Common myeloid progenitor, CD34-positive (primary cell): ENCODE measurements at regions not wholly inside any gene's neighbourhood (a gene's known extent, or its start where the extent isn't known, plus 50 kb on each side); places are given as distances from the start of the nearest gene placed in this dataset.

Experiments
- CTCF ChIA-PET: fragments of 350-600 bp; sonication (Branson Sonifier 250); formaldehyde crosslinking; loops from one replicate; lab custom pipeline; 2021; ENCODE audit warnings: antibody characterized with exemption; lab: Charles Lee
- POLR2A ChIA-PET: fragments of 350-600 bp; sonication (Branson Sonifier 250); formaldehyde crosslinking; loops from one replicate; lab custom pipeline; 2021; ENCODE audit warnings: antibody characterized with exemption; lab: Charles Lee
- DNase-seq, 3 donors: peaks; one replicate each; pipeline versions ENCODE4 v3.0.0 to v3.0.0-alpha.2; 2013
- H3K27ac ChIP-seq, 2 experiments: 1 replicate in 1 of 2; 2 replicates in 1 of 2; pipeline ENCODE4 v1.7.0; 2013; ENCODE audit warnings: inconsistent platforms in 2 of 2, low read length in 2 of 2, mild to moderate bottlenecking in 2 of 2, low read depth in 1 of 2, moderate library complexity in 1 of 2; ENCODE audit not compliant: severe bottlenecking in 2 of 2, insufficient read depth in 1 of 2, poor library complexity in 1 of 2
- H3K27me3 ChIP-seq, 5 experiments: replicated peaks in 2 of 5; 1 replicate in 3 of 5; 2 replicates in 2 of 5; pipeline versions ENCODE4 v1.6.1 to v1.7.0; 2013; ENCODE audit warnings: low read length in 4 of 5, mild to moderate bottlenecking in 2 of 5, moderate library complexity in 2 of 5, inconsistent platforms in 1 of 5; ENCODE audit not compliant: insufficient read depth in 5 of 5, control insufficient read depth in 4 of 5
- H3K36me3 ChIP-seq, 4 experiments: 1 replicate in 2 of 4; 2 replicates in 2 of 4; pipeline versions ENCODE4 v1.6.1 to v1.7.0; 2013; ENCODE audit warnings: low read length in 3 of 4, control low read depth in 1 of 4, mild to moderate bottlenecking in 1 of 4; ENCODE audit not compliant: control insufficient read depth in 4 of 4, insufficient read depth in 4 of 4
- H3K4me1 ChIP-seq, 4 experiments: 1 replicate in 3 of 4; 2 replicates in 1 of 4; pipeline versions ENCODE4 v1.6.1 to v1.7.1; 2013; ENCODE audit warnings: low read length in 3 of 4, mild to moderate bottlenecking in 3 of 4, control low read depth in 1 of 4, inconsistent platforms in 1 of 4, moderate library complexity in 1 of 4; ENCODE audit not compliant: control insufficient read depth in 4 of 4, insufficient read depth in 4 of 4; ENCODE audit errors: control extremely low read depth in 1 of 4
- H3K4me3 ChIP-seq, 7 experiments: 1 replicate in 4 of 7; 2 replicates in 3 of 7; pipeline versions ENCODE4 v1.5.1 to v1.7.0; 2013; ENCODE audit warnings: mild to moderate bottlenecking in 7 of 7, low read length in 6 of 7, moderate library complexity in 6 of 7, inconsistent platforms in 2 of 7, low read depth in 2 of 7, control low read depth in 1 of 7; ENCODE audit not compliant: insufficient read depth in 4 of 7, control insufficient read depth in 1 of 7; ENCODE audit errors: extremely low read depth in 1 of 7
- H3K9me3 ChIP-seq, 5 experiments: 1 replicate in 4 of 5; 2 replicates in 1 of 5; pipeline versions ENCODE4 v1.6.1 to v1.7.1; 2013; ENCODE audit warnings: low read length in 4 of 5, mild to moderate bottlenecking in 2 of 5, inconsistent platforms in 1 of 5, low read depth in 1 of 5, moderate library complexity in 1 of 5; ENCODE audit not compliant: control insufficient read depth in 4 of 5, insufficient read depth in 2 of 5; ENCODE audit errors: control extremely low read depth in 1 of 5
- WGBS: methylation state at CpG from one replicate; pipeline ENCODE4 v1.1.5; 2013; ENCODE audit not compliant: insufficient coverage; 5-methylcytosine and 5-hydroxymethylcytosine counted together

- Histone ChIP-seq H3K4me3 (no peak overlapping the region), H3K36me3 (no peaks in the 10 kb centered on the region), H3K27ac (no peak overlapping the region), H3K27me3 (no peaks in the 10 kb centered on the region), H3K9me3 (no peaks in the 10 kb centered on the region), H3K4me1 (peaks cover 2 to 18% (median 14%) of the 10 kb centered on the region in 4 experiments)
- POLR2A ChIA-PET, result no interaction called here
- no peak for DNase-seq
- WGBS, result no CpG with 5 or more reads among the region's 1 CpG
- CTCF ChIA-PET, result no interaction called here
Measured at GRCh38 chr11:129283141-129283540, 91.0 kb upstream of the ARHGAP32 start.

DNA sequence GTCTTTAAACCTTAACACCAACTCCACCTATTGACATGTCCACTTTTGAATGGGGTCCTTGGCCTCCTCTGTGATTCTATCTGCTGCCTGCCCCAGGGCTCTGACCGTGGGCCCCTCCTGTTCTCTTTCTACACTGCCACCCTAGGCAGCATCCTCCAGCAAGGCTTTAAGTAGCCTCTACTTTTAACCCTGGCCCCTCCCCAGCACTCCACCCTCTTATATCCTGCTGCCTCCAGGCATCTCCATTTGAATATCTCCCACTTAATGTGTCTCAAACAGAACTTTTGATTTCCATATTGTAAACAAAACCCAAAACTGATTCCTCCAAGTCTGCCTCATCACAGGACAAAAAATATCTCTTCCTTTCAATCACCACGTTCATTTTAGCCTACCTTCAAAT is 90.5 kb upstream of the ARHGAP32 start:
- Histone ChIP-seq H3K27me3 (peaks cover 0 to under 1% (median 0%) of the 10 kb centered on the region in 5 experiments), H3K27ac (no peak overlapping the region), H3K4me1 (peaks cover 3 to 20% (median 16%) of the 10 kb centered on the region in 4 experiments), H3K36me3 (no peaks in the 10 kb centered on the region), H3K9me3 (no peaks in the 10 kb centered on the region), H3K4me3 (no peak overlapping the region)
- no peak for DNase-seq
- POLR2A ChIA-PET, result no interaction called here
- WGBS, result 95% methylated on average over 2 of the region's 2 CpGs
- CTCF ChIA-PET, result no interaction called here

GRCh38 chr11:129281471-129282415 is 89.6 kb upstream of the ARHGAP32 start:
- POLR2A ChIA-PET, result no interaction called here
- 97% methylated on average over 10 of the region's 11 CpGs for WGBS
- Histone ChIP-seq H3K27ac (no peak overlapping the region), H3K36me3 (no peaks in the 10 kb centered on the region), H3K4me3 (no peak overlapping the region), H3K27me3 (peaks cover 0 to 6% (median 0%) of the 10 kb centered on the region in 5 experiments), H3K4me1 (peaks cover 3 to 21% (median 17%) of the 10 kb centered on the region in 4 experiments), H3K9me3 (no peaks in the 10 kb centered on the region)
- DNase-seq, result no peak
- CTCF ChIA-PET, result no interaction called here

DNA sequence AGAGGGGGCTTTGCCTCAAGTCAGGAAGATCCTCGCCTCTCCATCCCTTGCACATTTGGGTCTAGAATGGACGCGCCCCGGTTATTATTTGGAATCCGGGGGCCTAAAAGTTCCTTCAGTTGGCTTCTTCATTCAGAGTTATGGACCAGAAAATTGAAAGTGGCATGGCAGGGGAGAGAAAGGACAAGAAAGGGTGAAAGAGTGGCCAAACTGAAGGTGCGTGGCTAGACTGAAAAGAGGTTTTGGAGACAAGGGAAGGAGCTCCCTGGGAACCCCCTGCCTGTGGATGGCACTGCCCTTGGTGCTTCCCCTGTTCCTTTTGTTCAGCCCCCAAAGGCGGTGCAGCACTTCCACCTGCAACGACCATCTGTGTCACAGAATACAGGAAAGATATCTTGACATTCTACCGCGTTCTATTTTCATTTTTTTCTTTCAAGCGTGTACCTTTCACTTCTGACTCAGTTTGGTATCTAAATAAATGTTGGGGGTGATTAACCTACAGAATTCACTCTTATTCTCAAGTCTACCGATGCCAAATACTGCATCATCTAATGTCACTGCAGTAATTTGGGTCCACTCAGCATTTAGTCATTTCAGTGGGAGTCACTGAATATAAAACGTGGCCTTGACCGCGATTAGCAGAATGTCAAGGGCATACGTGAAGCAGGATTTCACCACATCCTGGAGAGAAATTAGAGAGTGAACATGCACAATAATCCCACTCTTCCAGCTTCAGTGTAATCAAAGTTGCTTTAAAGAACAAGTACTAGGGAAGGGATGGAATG is 88.1 kb upstream of the ARHGAP32 start:
- 18% methylated on average over 10 of the region's 16 CpGs for WGBS
- CTCF ChIA-PET, result no interaction called here
- POLR2A ChIA-PET, result interaction anchor here (0.8 kb wide), 1 partner anchor 19 kb away, joined by 3 read pairs; no protein-coding TSS in a partner anchor
- peak overlapping the region; percentile 63 to 85 (median 73) for H3K4me3 ChIP-seq
- no peak overlapping the region for H3K27ac ChIP-seq
- DNase-seq, result peak; percentile 14 to 76 (median 75)
- no peaks in the 10 kb centered on the region for H3K36me3 ChIP-seq
- peaks cover 0 to 6% (median 0%) of the 10 kb centered on the region in 5 experiments for H3K27me3 ChIP-seq
- H3K4me1 ChIP-seq, result peaks cover 3 to 21% (median 17%) of the 10 kb centered on the region in 4 experiments
- H3K9me3 ChIP-seq, result no peaks in the 10 kb centered on the region

GRCh38 chr11:129279326-129280026 is 87.4 kb upstream of the ARHGAP32 start:
- ChIA-PET POLR2A (interaction anchor here (0.8 kb wide), 1 partner anchor 18 kb away, joined by 3 read pairs; no protein-coding TSS in a partner anchor), CTCF (no interaction called here)
- H3K4me3 ChIP-seq, result peak overlapping the region; percentile 63 to 85 (median 73)
- H3K4me1 ChIP-seq, result peaks cover 3 to 21% (median 17%) of the 10 kb centered on the region in 4 experiments
- H3K36me3 ChIP-seq, result no peaks in the 10 kb centered on the region
- peaks cover 0 to 6% (median 0%) of the 10 kb centered on the region in 5 experiments for H3K27me3 ChIP-seq
- H3K9me3 ChIP-seq, result no peaks in the 10 kb centered on the region
- DNase-seq, result peak; percentile 74 to 90 (median 90)
- under 1% methylated on average over 44 of the region's 103 CpGs for WGBS
- H3K27ac ChIP-seq, result no peak overlapping the region

DNA sequence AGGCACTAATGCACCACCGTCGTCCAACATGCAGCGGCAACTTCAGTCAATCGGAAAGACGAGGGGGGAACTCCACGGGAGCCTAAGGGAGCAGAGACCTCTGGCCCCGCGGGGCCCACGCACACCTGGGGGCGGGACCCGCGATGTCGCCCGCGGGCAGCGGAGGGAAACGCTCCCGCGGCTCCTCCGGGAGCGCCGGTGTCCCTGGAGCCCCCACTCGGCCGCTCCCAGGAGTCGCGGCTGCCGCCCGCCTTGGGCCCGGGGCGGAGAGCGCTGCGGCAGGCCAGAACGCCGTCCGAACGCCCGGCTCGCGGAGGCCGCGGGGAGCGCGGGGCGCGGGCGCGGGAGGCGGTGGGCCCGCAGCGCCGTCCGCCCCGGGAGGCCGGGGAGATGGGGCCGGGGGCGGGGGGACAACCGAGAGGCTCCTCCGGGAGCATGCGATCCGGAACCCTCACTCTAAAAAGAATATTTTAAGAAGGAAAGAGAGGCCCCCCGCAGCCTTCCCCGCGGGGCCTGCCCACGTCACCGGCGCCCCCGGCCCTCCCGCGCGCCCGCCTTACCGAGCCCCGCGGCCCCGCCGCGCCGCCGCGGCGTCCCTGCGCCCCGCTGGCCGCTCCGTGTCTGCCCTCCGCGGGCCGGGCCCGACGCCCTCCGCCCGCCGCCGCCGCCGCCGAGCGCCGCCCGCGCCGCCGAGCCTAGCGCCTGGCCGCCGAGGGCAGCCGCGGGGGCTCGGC is 86.6 kb upstream of the ARHGAP32 start:
- 0% methylated on average over 72 of the region's 109 CpGs for whole genome bisulfite sequencing
- Histone ChIP-seq H3K36me3 (no peaks in the 10 kb centered on the region), H3K9me3 (no peaks in the 10 kb centered on the region), H3K27me3 (peaks cover 0 to 6% (median 0%) of the 10 kb centered on the region in 5 experiments), H3K4me3 (peak overlapping the region; percentile 62 to 85 (median 65)), H3K27ac (no peak overlapping the region), H3K4me1 (peaks cover 3 to 21% (median 20%) of the 10 kb centered on the region in 4 experiments)
- DNase-seq, result peak; percentile 20 to 54 (median 40)
- POLR2A ChIA-PET, result interaction anchor here (0.7 kb wide), 1 partner anchor 1160 kb away, joined by 3 read pairs; no protein-coding TSS in a partner anchor
- CTCF ChIA-PET, result no interaction called here
